ENCODE measurements at regions not wholly inside any gene's neighbourhood (a gene's known extent, or its start where the extent isn't known, plus 50 kb on each side); places are given as distances from the start of the nearest gene placed in this dataset.
"Not testable (repeated sequence)": the region's sequence is repeated elsewhere in the genome, so short reads cannot be mapped to it uniquely, and the experiment has no call there.

DNA sequence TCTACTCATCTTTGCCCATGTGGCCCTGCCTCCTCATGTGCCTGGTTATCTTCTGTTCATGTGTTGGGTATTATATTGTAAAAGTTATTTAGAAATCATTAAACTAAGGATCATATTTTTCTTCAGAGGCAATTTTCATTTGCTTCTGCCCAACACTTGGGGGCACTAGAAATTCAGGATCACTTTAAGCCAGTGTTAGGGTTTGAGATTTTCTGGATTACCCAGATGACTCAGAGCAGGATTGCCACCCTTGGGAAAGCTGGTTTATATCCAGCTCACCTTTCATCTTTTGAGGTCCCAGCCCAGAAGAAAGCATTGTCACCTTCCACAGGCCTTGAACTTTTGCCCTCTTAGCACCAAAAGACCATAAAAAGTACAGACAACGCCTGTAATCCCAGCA, 99.4 kb upstream of the NBPF12 start:
- TF ChIP-seq, protein P1, sequence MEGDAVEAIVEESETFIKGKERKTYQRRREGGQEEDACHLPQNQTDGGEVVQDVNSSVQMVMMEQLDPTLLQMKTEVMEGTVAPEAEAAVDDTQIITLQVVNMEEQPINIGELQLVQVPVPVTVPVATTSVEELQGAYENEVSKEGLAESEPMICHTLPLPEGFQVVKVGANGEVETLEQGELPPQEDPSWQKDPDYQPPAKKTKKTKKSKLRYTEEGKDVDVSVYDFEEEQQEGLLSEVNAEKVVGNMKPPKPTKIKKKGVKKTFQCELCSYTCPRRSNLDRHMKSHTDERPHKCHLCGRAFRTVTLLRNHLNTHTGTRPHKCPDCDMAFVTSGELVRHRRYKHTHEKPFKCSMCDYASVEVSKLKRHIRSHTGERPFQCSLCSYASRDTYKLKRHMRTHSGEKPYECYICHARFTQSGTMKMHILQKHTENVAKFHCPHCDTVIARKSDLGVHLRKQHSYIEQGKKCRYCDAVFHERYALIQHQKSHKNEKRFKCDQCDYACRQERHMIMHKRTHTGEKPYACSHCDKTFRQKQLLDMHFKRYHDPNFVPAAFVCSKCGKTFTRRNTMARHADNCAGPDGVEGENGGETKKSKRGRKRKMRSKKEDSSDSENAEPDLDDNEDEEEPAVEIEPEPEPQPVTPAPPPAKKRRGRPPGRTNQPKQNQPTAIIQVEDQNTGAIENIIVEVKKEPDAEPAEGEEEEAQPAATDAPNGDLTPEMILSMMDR (conservative IDR thresholded peaks at IDR 0.05): not testable (repeated sequence)
- not testable (repeated sequence) for TF ChIP-seq EZH2 (IDR thresholded peaks at IDR 0.05; ENCODE audit: low read depth)
